ENCODE measurements at regions not wholly inside any gene's neighbourhood (a gene's known extent, or its start where the extent isn't known, plus 50 kb on each side); places are given as distances from the start of the nearest gene placed in this dataset.

- TF ChIP-seq CTCF (IDR thresholded peaks at IDR 0.05; ENCODE audit: insufficient read depth, low read length, poor library complexity, severe bottlenecking) (no peak), EZH2phosphoT487 (conservative IDR thresholded peaks at IDR 0.05; ENCODE audit: low read length) (no peak)
These were observed 608.9 kb upstream of the LCORL start for GRCh38 chr4:18630218-18631110.

Data from SU-DHL-6 (cell line).